Epithelial cell of proximal tubule (primary cell): ENCODE measurements at regions not wholly inside any gene's neighbourhood (a gene's known extent, or its start where the extent isn't known, plus 50 kb on each side); places are given as distances from the start of the nearest gene placed in this dataset.

Experiments used
- DNase-seq: peaks from one replicate; pipeline ENCODE4 v3.0.0-alpha.2; 2011; ENCODE audit warnings: low read depth
- H3K4me3 ChIP-seq: 2 replicates; pipeline ENCODE4 v1.5.1; 2011; ENCODE audit warnings: low read depth, mild to moderate bottlenecking, low read length
- CTCF ChIP-seq: conservative IDR thresholded peaks from 2 replicates; pipeline ENCODE4 v1.5.1; 2012; ENCODE audit warnings: low read depth, mild to moderate bottlenecking, low read length

- no peak for TF ChIP-seq CTCF
- no peak for DNase-seq
- H3K4me3 ChIP-seq = no peak overlapping the region
Observed at GRCh38 chr5:21244982-21245381, 1257.0 kb upstream of the CDH18 start.

GRCh38 chr5:21238786-21239185 lies 1250.8 kb upstream of the CDH18 start:
- no peak overlapping the region for H3K4me3 ChIP-seq
- no peak for TF ChIP-seq CTCF
- DNase-seq = no peak

GRCh38 chr5:21237461-21237860 lies 1249.5 kb upstream of the CDH18 start:
- H3K4me3 ChIP-seq = no peak overlapping the region
- TF ChIP-seq CTCF = no peak
- no peak for DNase-seq

DNA sequence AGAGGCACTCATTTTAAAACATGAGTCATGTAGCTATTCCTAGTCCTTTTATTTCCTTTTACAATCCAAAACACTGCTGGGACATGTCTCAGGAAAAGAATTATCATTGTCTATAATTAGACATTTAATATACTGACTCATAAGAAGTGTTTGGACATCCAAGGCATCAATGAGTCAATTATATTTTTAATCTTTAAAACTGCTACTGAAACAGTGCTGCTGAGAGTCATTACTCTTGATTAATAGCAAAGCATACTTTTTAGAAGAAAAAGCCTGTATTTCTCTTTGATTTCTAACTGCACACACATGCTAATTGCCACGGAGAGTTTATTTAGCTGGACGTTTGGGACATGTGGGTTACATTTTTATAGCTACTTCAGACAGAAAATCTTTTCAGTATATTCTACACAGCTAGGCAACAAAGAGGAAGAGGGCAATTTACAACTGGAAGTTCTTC lies 1249.0 kb upstream of the CDH18 start:
- DNase-seq = no peak
- TF ChIP-seq CTCF = no peak
- H3K4me3 ChIP-seq = no peak overlapping the region

- TF ChIP-seq CTCF = no peak
- DNase-seq = no peak
- H3K4me3 ChIP-seq = no peak overlapping the region
Observed at GRCh38 chr5:21236104-21236503, 1248.1 kb upstream of the CDH18 start.

GRCh38 chr5:21225223-21226064 lies 1237.4 kb upstream of the CDH18 start:
- no peak overlapping the region for H3K4me3 ChIP-seq
- TF ChIP-seq CTCF = no peak
- DNase-seq = no peak

DNA sequence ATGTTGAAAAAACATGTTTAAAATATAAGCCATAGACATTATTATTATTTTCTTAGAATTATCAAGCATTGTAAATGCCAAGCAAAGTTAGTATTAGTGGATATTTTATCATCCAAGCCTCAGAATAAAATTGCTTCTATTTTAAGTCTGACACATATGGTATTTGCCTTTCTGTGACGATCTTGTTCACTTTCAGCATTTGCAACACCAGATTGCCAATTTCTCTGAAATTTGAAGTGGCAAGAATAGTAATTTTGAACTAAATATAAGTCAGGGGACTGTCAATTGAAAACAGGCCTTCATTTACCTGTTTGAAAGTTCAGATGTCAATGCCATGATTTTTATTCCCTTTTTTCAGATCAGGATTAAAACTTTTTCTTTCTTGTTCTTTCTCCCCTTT lies 1233.6 kb upstream of the CDH18 start:
- no peak for TF ChIP-seq CTCF
- H3K4me3 ChIP-seq = no peak overlapping the region
- DNase-seq = no peak
